ENCODE measurements at regions not wholly inside any gene's neighbourhood (a gene's known extent, or its start where the extent isn't known, plus 50 kb on each side); places are given as distances from the start of the nearest gene placed in this dataset.

DNA sequence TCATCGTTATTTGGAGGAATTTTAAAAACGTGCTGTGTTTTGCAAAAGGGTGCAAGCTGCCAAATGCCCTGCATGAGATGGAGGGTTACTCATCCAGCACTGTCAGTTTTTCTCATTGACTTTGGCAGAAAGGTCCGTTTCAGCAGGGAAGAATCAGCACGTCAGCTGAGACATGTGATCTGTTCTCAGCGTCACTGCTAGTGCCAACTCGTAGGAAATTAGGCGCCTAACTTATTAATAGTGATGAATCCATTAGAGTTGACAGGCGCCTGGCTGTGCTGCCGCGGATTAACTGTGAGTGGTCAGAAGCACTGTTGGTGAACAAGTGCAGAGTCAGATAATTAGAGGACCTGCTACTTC, 175.5 kb upstream of the FOXQ1 start:
- no peak for DNase-seq (ENCODE audit: low read depth, low spot score)
- Mint-ChIP-seq H3K27ac (ENCODE audit: unreplicated experiment) (no peak overlapping the region), H3K36me3 (ENCODE audit: low read depth) (no peaks in the 10 kb centered on the region), H3K9me3 (peaks cover 2% of the 10 kb centered on the region), H3K27me3 (ENCODE audit: low read depth) (peaks cover 26% of the 10 kb centered on the region), H3K4me3 (no peak overlapping the region), H3K4me1 (no peaks in the 10 kb centered on the region)
- TF ChIP-seq, protein P1, sequence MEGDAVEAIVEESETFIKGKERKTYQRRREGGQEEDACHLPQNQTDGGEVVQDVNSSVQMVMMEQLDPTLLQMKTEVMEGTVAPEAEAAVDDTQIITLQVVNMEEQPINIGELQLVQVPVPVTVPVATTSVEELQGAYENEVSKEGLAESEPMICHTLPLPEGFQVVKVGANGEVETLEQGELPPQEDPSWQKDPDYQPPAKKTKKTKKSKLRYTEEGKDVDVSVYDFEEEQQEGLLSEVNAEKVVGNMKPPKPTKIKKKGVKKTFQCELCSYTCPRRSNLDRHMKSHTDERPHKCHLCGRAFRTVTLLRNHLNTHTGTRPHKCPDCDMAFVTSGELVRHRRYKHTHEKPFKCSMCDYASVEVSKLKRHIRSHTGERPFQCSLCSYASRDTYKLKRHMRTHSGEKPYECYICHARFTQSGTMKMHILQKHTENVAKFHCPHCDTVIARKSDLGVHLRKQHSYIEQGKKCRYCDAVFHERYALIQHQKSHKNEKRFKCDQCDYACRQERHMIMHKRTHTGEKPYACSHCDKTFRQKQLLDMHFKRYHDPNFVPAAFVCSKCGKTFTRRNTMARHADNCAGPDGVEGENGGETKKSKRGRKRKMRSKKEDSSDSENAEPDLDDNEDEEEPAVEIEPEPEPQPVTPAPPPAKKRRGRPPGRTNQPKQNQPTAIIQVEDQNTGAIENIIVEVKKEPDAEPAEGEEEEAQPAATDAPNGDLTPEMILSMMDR (conservative IDR thresholded peaks at IDR 0.05): no peak

DNA sequence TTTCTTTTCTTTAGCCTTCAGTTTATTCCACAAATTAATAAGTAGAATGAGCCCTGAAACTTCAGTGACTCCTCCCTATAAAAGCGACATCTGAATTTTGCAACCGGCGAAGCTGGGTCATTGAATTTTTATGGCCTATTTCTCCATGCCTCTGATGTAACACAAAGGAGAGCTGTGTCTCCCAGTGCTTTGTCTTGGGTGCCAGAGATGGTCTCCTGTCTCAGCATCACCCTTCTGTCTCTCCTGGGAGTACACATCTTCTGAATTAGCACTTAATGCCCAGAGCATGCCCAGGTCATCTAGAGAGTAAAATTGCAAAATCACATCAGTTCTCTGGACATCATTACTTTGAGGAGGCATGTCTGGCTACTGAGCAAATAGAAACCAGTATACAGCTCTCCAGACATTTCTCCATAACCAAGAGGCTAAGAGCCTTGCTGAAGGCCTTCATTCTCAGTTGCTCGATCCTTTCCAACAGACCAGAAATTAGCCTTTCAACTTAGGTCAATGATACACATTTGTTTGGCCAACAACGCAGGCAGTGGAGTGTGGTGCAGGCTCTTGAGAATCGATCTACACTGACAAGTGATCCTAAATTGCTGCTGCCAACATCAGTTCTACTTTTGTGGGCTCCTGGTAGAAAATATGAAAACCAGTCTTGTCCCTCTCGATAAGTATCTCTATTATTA, 176.0 kb upstream of the FOXQ1 start:
- H3K27me3 Mint-ChIP-seq (ENCODE audit: low read depth): peaks cover 23% of the 10 kb centered on the region
- peaks cover 2% of the 10 kb centered on the region for H3K9me3 Mint-ChIP-seq
- H3K36me3 Mint-ChIP-seq (ENCODE audit: low read depth): no peaks in the 10 kb centered on the region
- no peak overlapping the region for H3K27ac Mint-ChIP-seq (ENCODE audit: unreplicated experiment)
- no peak for DNase-seq (ENCODE audit: low read depth, low spot score)
- TF ChIP-seq, protein P1 (conservative IDR thresholded peaks at IDR 0.05): no peak
- no peak overlapping the region for H3K4me3 Mint-ChIP-seq
- H3K4me1 Mint-ChIP-seq: no peaks in the 10 kb centered on the region

DNA sequence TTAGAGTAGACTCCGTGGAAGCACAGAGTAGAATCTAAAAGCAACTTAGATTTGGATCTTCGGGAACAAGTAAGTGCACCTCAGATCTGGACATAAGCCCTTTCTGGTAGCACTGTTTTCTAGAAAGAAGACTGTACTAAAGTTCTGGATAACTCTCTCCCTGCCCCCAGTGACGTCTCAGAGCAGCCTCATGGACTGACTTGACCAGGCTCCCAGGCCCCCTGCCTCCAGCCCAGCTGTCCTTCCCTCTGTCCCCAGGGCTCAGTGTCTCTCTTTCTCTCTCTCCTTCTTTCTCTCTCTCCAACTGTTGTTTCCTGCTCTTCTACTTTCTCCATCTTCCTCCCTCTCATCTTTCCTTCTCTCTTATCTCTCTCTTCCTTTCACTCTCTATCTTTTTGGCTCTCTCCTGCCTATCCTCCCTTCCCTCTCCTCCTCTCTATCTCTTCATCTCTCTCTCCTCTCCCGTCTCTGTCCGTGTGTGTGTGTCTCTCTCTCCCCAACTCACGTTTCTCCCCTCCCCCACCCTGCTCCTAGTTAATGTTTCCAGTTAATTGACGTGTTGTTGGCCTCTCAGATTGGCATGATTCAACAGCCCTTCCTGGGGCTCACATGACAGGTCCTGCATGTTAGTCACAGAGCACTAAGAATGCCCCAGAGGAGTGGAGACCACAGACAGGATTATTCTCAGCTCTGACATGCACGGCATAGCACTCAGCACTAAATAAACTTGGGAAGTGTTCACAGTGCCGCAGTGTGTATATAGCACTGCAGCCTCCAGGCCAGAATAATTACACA, 180.4 kb upstream of the FOXQ1 start:
- Mint-ChIP-seq H3K27ac (ENCODE audit: unreplicated experiment) (no peak overlapping the region), H3K4me1 (peaks cover 4% of the 10 kb centered on the region), H3K36me3 (ENCODE audit: low read depth) (no peaks in the 10 kb centered on the region), H3K9me3 (peaks cover 4% of the 10 kb centered on the region), H3K4me3 (no peak overlapping the region), H3K27me3 (ENCODE audit: low read depth) (peaks cover 6% of the 10 kb centered on the region)
- no peak for DNase-seq (ENCODE audit: low read depth, low spot score)
- TF ChIP-seq, protein P1 (conservative IDR thresholded peaks at IDR 0.05): no peak

DNA sequence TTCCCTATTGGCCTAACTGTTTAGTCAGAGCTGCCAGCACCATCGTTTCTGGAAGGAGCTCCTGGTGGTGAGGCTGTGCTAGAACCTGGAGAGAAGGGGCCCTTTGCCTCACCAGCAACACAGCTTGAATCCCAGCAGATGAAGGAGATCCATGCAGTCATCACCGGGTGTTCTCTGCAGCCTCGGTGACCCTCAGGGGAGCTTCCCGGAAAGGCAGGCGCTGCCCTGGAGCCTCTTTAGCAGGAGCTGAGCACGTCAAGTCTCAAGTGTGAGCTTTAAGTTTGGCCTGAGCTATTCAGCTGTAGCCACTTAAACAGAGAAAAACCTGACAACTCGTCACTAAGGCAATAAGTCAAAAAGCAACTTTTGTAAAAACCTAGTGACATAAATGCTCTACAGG, 181.2 kb upstream of the FOXQ1 start:
- Mint-ChIP-seq H3K4me3 (no peak overlapping the region), H3K36me3 (ENCODE audit: low read depth) (no peaks in the 10 kb centered on the region), H3K27ac (ENCODE audit: unreplicated experiment) (no peak overlapping the region), H3K9me3 (peaks cover 4% of the 10 kb centered on the region), H3K4me1 (peaks cover 4% of the 10 kb centered on the region), H3K27me3 (ENCODE audit: low read depth) (peaks cover 6% of the 10 kb centered on the region)
- DNase-seq (ENCODE audit: low read depth, low spot score): no peak
- TF ChIP-seq, protein P1 (conservative IDR thresholded peaks at IDR 0.05): no peak

GRCh38 chr6:1129131-1129530, 182.8 kb upstream of the FOXQ1 start:
- Mint-ChIP-seq H3K27ac (ENCODE audit: unreplicated experiment) (no peak overlapping the region), H3K36me3 (ENCODE audit: low read depth) (no peaks in the 10 kb centered on the region), H3K27me3 (ENCODE audit: low read depth) (peaks cover 6% of the 10 kb centered on the region), H3K4me3 (no peak overlapping the region), H3K4me1 (peaks cover 4% of the 10 kb centered on the region), H3K9me3 (peaks cover 2% of the 10 kb centered on the region)
- no peak for DNase-seq (ENCODE audit: low read depth, low spot score)
- TF ChIP-seq, protein P1 (conservative IDR thresholded peaks at IDR 0.05): no peak
